OCI-LY7 (cell line): ENCODE measurements at regions not wholly inside any gene's neighbourhood (a gene's known extent, or its start where the extent isn't known, plus 50 kb on each side); places are given as distances from the start of the nearest gene placed in this dataset.

Experiments
- BruUV-seq: library from RNA; stranded (reverse); fragments of 400-500 nt; replicated peaks from 2 replicates; lab custom pipeline; 2021; lab: Mats Ljungman, UMichigan
- CTCF ChIA-PET: fragments of 300-600 bp; sonication (Branson Sonifier 250); formaldehyde crosslinking; loops from one replicate; lab custom pipeline; 2022; ENCODE audit warnings: antibody characterized with exemption; ENCODE audit not compliant: unreplicated experiment; lab: Charles Lee
- POLR2A ChIA-PET: fragments of 300-600 bp; sonication (Branson Sonifier 250); formaldehyde crosslinking; loops from one replicate; lab custom pipeline; 2022; ENCODE audit warnings: antibody characterized with exemption; lab: Charles Lee
- DNase-seq: peaks from one replicate; pipeline ENCODE4 v3.0.0-alpha.2; 2015; ENCODE audit warnings: low spot score
- H2AFZ ChIP-seq: fragments of 200-600 bp; sonication (generic), shearing (Covaris generic); 2 replicates; pipeline ENCODE4 v1.6.1; 2014; ENCODE audit warnings: mild to moderate bottlenecking, antibody characterized with exemption, low read length, moderate library complexity
- H3K27ac ChIP-seq: fragments of 200-600 bp; sonication (generic); 2 replicates; pipeline ENCODE4 v1.5.1; 2014; ENCODE audit warnings: mixed run types, low read depth, mild to moderate bottlenecking, moderate library complexity, low read length, inconsistent platforms; ENCODE audit not compliant: poor library complexity, severe bottlenecking
- H3K36me3 ChIP-seq: fragments of 200-600 bp; sonication (generic); 2 replicates; pipeline ENCODE4 v1.6.1; 2014; ENCODE audit warnings: mild to moderate bottlenecking, antibody characterized with exemption, low read length, moderate library complexity, mixed read lengths; ENCODE audit not compliant: insufficient read depth
- H3K4me1 ChIP-seq: fragments of 200-600 bp; sonication (generic); 2 replicates; pipeline ENCODE4 v1.5.1; 2014; ENCODE audit warnings: mild to moderate bottlenecking, low read length; ENCODE audit not compliant: insufficient read depth, poor library complexity, severe bottlenecking
- H3K4me2 ChIP-seq: fragments of 200-600 bp; sonication (generic); 2 replicates; pipeline ENCODE4 v1.6.1; 2014; ENCODE audit warnings: mild to moderate bottlenecking, low read length
- H3K4me3 ChIP-seq: fragments of 200-600 bp; sonication (generic); 2 replicates; pipeline ENCODE4 v1.5.1; 2014; ENCODE audit warnings: mild to moderate bottlenecking, low read depth, low read length; ENCODE audit not compliant: poor library complexity, severe bottlenecking
- H3K79me2 ChIP-seq: fragments of 200-600 bp; sonication (generic); 2 replicates; pipeline ENCODE4 v1.6.1; 2016; ENCODE audit warnings: low read depth, mild to moderate bottlenecking, low read length, moderate library complexity, mixed read lengths; ENCODE audit not compliant: insufficient read depth
- H3K9me2 ChIP-seq: fragments of 200-600 bp; sonication (generic); 2 replicates; pipeline ENCODE4 v1.6.1; 2016; ENCODE audit warnings: mild to moderate bottlenecking, low read length, mixed read lengths; ENCODE audit not compliant: insufficient read depth
- H3K9me3 ChIP-seq: fragments of 200-600 bp; sonication (generic); 2 replicates; pipeline ENCODE4 v1.6.1; 2014; ENCODE audit warnings: mild to moderate bottlenecking, mixed run types, low read length, mixed read lengths
- H4K20me1 ChIP-seq: fragments of 200-600 bp; sonication (generic); 2 replicates; pipeline ENCODE4 v1.6.1; 2014; ENCODE audit warnings: mild to moderate bottlenecking, antibody characterized with exemption, low read length, moderate library complexity, mixed read lengths; ENCODE audit not compliant: insufficient read depth
- EZH2phosphoT487 ChIP-seq: fragments of 200-600 bp; sonication (generic); IDR thresholded peaks from 2 replicates; pipeline ENCODE4 v1.6.1; 2018; ENCODE audit warnings: low read depth, borderline replicate concordance, mild to moderate bottlenecking, mixed run types, antibody characterized with exemption, low read length, moderate library complexity, mixed read lengths
- intact Hi-C: fragments of 100-400 bp; cut with micrococcal nuclease; formaldehyde crosslinking; loops from one replicate; pipeline ENCODE4 v1.10.0; 2022; ENCODE audit not compliant: unreplicated experiment
- TF ChIP-seq, protein P1 (sequence below): fragments of 200-600 bp; sonication (generic); conservative IDR thresholded peaks from 2 replicates; pipeline ENCODE4 v1.5.1; 2014; ENCODE audit warnings: mild to moderate bottlenecking, antibody characterized with exemption, low read length, moderate library complexity, mixed read lengths

- Histone ChIP-seq H3K36me3 (no peaks in the 10 kb centered on the region), H3K4me3 (no peak overlapping the region), H3K27ac (no peak overlapping the region), H2AFZ (no peak overlapping the region), H4K20me1 (no peaks in the 10 kb centered on the region), H3K9me3 (no peaks in the 10 kb centered on the region), H3K9me2 (no peaks in the 10 kb centered on the region), H3K79me2 (no peaks in the 10 kb centered on the region), H3K4me2 (no peak overlapping the region), H3K4me1 (no peaks in the 10 kb centered on the region)
- CTCF ChIA-PET = no interaction called here
- no peak for TF ChIP-seq EZH2phosphoT487
- intact Hi-C loops = no loop called here
- BruUV-seq = no TSS peak
- POLR2A ChIA-PET = no interaction called here
- no peak for DNase-seq
These were observed 209.7 kb downstream of the HDGFL1 start for GRCh38 chr6:22779062-22779461.

DNA sequence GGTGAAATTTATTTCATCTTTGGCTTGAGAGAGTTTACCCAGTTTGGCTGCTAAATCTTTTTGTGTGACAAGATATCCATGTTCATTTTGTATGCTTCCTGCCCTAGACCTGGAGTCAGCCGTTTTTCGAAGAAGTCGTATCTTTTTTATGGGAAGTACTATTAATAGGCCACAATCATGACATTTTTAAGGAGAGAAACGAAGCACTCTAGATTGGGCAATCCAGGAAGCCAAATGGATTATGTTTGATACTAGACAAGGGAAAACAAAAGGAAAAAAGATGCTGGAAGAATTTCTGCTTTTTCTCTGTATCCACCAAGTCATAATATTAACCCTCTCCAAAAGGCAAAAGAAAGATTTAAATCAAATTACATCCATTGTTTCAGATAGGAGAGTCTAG is 214.6 kb downstream of the HDGFL1 start:
- Histone ChIP-seq H3K4me2 (no peak overlapping the region), H2AFZ (no peak overlapping the region), H4K20me1 (no peaks in the 10 kb centered on the region), H3K36me3 (no peaks in the 10 kb centered on the region), H3K27ac (no peak overlapping the region), H3K9me3 (no peaks in the 10 kb centered on the region), H3K79me2 (no peaks in the 10 kb centered on the region), H3K4me1 (no peaks in the 10 kb centered on the region), H3K4me3 (no peak overlapping the region), H3K9me2 (no peaks in the 10 kb centered on the region)
- no peak for DNase-seq
- intact Hi-C loops = no loop called here
- BruUV-seq = no TSS peak
- TF ChIP-seq EZH2phosphoT487 = no peak
- TF ChIP-seq, protein P1, sequence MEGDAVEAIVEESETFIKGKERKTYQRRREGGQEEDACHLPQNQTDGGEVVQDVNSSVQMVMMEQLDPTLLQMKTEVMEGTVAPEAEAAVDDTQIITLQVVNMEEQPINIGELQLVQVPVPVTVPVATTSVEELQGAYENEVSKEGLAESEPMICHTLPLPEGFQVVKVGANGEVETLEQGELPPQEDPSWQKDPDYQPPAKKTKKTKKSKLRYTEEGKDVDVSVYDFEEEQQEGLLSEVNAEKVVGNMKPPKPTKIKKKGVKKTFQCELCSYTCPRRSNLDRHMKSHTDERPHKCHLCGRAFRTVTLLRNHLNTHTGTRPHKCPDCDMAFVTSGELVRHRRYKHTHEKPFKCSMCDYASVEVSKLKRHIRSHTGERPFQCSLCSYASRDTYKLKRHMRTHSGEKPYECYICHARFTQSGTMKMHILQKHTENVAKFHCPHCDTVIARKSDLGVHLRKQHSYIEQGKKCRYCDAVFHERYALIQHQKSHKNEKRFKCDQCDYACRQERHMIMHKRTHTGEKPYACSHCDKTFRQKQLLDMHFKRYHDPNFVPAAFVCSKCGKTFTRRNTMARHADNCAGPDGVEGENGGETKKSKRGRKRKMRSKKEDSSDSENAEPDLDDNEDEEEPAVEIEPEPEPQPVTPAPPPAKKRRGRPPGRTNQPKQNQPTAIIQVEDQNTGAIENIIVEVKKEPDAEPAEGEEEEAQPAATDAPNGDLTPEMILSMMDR = no peak
- ChIA-PET CTCF (no interaction called here), POLR2A (no interaction called here)

DNA sequence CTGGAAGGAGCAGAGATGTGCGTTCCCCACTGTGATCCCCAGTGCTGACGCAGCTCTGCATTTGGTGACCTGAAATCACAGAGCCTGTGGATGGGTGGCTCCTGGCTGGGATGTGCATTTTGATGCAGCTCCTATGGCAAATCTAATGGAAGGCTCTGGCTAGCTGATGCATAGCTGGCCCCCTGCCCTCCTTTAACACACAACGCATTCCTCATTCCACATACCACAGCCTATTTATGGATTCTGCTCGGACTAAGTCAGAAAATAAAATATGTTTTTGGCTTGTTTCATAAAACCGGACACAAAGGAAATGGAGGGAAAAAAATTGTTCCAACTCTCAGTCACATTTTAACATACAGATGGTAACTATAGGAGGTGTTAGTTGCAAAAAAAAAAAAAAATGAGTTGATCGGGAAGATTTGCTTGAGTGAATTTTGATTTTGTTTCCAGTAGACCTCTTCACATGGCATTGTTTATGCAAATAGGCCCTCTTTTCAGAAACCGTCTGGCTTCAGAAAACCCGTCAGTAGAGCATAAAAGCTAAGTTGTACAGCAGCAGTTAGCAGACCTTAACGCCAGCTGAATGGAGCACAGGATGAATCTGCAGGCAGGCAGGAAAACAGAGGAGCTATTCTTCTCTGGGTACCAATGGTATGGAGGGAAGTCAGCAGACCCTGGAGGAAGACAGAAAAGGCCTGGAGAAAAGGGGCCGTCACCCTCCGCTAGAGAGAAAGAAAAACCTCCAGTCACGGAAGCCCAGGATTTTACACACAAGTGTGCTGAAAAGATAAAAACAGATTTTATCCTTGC is 215.4 kb downstream of the HDGFL1 start:
- CTCF ChIA-PET = no interaction called here
- H4K20me1 ChIP-seq = no peaks in the 10 kb centered on the region
- H3K4me3 ChIP-seq = no peak overlapping the region
- no peak overlapping the region for H2AFZ ChIP-seq
- no peak for DNase-seq
- POLR2A ChIA-PET = interaction anchor here (0.7 to 1.6 kb wide), 2 partner anchors 14 to 487 kb away, joined by 4 read pairs; no protein-coding TSS in a partner anchor
- BruUV-seq = no TSS peak
- no peaks in the 10 kb centered on the region for H3K9me2 ChIP-seq
- H3K27ac ChIP-seq = no peak overlapping the region
- intact Hi-C loops = no loop called here
- no peak overlapping the region for H3K4me2 ChIP-seq
- no peaks in the 10 kb centered on the region for H3K9me3 ChIP-seq
- H3K79me2 ChIP-seq = no peaks in the 10 kb centered on the region
- TF ChIP-seq, protein P1 = no peak
- no peak for TF ChIP-seq EZH2phosphoT487
- H3K36me3 ChIP-seq = no peaks in the 10 kb centered on the region
- H3K4me1 ChIP-seq = no peaks in the 10 kb centered on the region
